ENCODE measurements at regions not wholly inside any gene's neighbourhood (a gene's known extent, or its start where the extent isn't known, plus 50 kb on each side); places are given as distances from the start of the nearest gene placed in this dataset.
"Not testable (repeated sequence)": the region's sequence is repeated elsewhere in the genome, so short reads cannot be mapped to it uniquely, and the experiment has no call there.

DNA sequence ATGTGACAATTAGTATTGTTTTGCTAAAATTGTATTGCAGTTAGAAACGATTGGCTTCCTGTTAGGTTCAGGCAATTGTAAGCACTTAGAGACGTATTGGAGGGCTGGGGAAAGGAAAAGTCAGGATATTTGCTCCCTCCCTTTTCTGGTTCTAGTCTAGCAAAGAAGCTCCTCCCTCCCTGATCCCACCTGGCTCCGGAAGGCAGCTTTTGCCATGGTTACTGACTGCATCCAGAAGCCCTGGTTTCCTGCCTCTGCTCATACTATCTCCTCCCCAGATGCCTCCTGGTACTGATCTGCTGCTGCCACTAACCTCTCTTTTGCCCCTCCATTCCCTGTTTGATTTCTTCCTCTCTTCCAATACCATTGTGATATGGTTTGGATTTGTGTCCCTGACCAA, 275.9 kb downstream of the MREG start:
- in situ Hi-C loops (cut with MboI; ENCODE audit: low pct_unique_long_range_greater_than_20kb, low sequenced_read_pairs) = no loop called here
- no peak for DNase-seq

DNA sequence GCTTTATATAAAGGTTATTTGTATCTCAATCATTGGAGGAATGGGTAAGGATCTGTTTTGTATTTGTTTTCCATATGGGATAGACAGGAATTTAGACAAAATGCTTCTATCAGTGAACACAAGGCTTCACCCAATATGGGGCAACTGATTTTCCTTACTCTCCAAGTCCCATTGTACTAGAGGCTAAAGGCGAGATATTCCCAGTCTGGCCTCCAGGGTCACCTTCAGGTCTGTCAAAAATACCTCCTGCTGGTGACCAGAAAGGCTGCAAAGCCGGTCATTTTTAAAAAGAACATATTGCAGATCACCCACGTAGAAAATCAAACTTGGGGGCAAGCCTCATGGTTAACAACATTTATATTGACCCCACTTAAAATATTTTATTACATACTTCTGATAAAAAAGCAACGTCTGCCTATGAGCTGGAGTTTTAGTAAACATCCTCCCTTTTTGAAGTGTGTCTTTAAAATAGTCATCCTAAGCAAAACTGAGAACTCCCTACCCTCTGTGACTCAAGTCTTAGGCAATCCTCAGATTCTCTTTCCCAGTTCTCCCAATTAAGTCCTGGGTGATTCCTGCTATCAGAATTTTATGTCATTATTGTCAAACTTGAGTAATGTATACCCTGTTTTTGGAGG, 276.6 kb downstream of the MREG start:
- no peak for DNase-seq
- in situ Hi-C loops (cut with MboI; ENCODE audit: low pct_unique_long_range_greater_than_20kb, low sequenced_read_pairs) = no loop called here

DNA sequence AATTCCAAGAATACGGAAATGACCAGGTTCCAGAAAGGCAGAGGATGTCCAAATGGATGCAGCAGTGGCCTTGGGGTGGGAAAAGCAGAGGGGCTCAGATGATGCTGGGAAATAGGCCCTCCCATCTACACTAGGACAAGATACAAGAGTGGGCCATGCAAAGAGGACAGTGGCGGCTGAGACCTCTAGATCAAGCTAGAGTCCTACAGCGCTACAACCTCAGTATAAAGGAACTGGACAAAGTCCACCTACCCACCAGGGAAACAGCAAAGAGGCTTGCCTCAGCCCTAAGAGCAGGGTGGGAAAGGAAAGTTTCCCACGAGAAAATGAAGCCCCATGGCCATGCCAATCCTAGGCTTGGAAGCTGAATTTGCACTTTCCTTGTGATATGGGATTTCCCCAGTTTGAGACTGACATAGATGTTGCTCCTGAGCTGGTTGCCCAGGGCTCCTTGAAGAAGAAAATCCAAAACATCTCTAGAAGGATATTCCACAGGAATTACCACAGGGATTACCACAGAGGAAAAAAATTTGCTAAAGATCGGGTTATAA, 282.2 kb downstream of the MREG start:
- in situ Hi-C loops (cut with MboI; ENCODE audit: low pct_unique_long_range_greater_than_20kb, low sequenced_read_pairs) = no loop called here
- no peak for DNase-seq

DNA sequence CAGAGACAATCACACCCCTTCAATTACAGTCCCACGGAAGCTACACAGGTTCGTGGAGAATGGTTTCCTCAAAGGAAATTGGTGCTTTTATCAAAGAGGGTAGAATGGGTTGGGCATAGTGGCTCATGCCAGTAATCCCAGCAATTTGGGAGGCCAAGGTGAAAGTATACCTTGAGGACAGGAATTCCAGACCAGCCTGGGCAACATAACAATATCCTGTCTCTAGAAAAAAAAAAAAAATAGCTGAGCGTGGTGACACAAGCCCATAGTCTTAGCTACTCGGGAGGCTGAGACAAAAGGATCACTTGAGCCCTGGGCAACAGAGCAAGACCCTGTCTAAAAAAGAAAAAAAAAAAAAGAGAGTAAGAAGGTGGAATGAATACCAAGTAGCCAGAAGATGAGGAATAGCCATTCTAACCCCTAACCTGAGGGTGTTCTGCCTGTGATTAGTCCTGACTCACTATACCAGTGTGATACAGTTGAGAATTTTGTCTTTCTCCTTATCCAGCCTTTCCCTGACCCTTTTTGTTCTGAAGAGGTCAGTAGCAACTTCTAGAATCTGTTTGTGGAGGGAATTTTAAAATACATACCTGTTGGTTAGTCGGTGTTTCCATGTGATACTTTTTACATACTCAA, 283.2 kb downstream of the MREG start:
- DNase-seq = no peak
- in situ Hi-C loops (cut with MboI; ENCODE audit: low pct_unique_long_range_greater_than_20kb, low sequenced_read_pairs) = no loop called here

DNA sequence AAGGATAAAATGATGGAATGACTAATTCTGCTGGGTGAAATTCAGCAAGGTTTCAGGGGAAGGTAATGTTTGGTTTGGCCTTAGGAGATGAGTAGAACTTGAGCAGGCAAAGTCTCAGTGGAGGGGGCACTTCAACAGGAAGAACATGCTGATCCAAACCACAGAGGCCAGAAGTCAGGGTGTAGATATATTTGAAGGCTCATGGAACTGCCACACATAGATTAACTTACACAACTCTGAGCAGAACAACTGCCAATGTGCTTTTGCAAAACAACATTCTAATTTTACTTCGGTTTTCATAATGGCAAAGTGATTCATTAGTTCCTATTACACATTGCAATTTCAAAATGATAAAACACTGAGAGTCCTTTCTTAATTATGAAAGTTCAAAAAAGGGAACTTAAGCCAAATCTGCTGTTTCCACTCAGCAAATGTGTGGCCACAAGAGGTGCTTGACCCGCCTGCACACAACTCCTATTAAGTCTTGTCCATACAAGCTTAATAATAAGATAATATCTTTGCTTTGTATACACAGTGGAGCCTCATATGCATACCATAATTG, 284.8 kb downstream of the MREG start:
- no peak for DNase-seq
- in situ Hi-C loops (cut with MboI; ENCODE audit: low pct_unique_long_range_greater_than_20kb, low sequenced_read_pairs) = no loop called here

DNA sequence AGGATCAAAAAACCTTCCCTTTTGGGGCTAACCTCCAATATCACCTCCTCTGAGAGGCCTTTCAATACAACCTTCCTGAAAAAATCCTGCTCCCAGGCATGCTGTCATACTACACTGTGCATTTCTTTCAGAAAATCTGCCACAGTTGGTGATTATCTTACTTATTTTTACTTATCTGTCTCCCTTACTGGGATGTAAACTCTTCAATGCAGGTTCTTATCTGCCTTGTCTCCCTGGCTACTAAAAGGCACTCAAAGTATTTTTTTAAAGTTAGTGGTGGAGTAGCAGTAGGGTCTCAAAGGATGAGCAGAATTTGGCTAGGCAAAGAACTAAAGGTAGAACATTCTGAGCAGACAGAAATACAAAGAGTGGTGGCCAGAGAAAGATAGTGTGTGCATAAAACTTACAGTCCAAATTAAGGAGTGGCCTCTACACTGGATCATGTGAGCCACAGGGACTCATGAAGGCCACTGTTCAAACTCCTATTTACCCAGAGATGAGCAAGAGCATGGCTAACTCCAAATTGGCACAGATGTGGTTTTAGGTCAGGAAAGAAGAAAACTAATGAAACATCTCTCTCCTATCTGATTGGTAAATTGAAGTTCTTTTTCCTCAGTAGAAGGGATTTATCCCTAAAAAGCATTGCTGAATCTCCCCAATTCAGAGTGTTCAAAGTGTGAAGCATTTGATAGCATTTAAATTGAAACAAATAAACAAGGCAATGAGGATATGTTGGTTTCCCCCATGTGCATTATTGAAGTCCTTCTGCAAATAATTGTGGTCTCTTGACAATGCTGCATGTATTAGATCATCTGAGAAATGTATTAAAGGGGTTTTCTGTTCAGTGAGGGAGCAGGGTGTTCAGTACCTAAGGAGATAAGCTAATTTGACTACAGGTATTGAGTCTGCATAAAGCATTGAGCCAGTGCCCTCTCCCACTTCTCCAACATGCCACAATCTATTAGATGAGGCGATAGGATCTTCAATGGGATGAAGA, 285.5 kb downstream of the MREG start:
- no peak for DNase-seq
- in situ Hi-C loops (cut with MboI; ENCODE audit: low pct_unique_long_range_greater_than_20kb, low sequenced_read_pairs) = no loop called here

DNA sequence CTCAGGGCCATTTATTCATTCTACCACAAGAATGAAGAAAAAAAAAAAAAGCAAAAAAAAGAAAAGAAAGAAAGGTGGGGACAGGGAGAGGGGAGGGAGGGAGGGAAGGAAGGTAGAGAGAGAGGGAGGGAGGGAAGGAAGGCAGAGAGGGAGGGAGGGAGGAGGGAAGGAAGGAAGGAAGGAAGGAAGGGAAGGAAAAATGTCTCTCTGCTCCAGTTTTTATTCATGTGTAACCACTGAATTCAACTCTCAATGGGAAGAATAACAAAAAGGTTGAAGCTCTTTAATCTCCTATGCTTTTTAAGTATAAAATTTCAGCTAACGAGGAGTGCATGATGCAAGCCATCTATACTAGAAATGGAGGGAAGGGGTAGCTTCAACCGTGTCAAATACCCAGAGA, 287.3 kb downstream of the MREG start:
- in situ Hi-C loops (cut with MboI; ENCODE audit: low pct_unique_long_range_greater_than_20kb, low sequenced_read_pairs) = no loop called here
- no peak for DNase-seq

DNA sequence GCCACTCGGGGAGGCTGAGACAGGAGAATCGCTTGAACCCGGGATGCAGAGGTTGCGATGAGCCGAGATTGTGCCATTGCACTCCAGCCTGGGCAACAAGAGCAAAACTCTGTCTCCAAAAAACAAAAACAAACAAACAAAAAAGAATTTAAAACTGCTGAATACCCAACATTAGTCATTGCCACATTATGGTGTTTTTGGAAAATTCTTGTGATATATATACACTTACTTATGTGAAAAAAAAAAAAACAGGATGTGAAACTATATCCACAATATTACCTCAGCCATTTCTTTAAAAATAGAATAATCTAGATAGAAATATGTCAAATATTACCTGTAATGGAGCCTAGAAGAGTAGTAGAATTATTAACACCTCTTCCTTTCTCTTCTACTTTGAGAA, 288.3 kb upstream of the FN1 start:
- in situ Hi-C loops (cut with MboI; ENCODE audit: low pct_unique_long_range_greater_than_20kb, low sequenced_read_pairs) = no loop called here
- DNase-seq = no peak

DNA sequence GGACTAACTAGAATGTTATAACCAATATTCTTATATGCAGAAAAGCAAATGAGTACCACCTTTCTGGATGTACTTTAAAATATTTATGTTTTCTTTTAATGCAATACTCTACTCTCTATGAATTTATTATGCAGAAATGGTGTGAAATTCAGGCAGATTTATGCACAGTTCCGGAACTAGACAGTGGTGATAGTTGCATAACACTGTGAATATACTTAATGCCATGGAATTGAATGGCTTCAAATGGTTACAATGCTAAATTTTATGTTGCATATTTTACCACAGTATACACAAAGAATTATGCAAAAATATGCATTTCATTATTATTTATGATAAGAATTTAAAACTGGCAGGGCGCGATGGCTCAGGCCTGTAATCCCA, 287.8 kb upstream of the FN1 start:
- DNase-seq = no peak
- in situ Hi-C loops (cut with MboI; ENCODE audit: low pct_unique_long_range_greater_than_20kb, low sequenced_read_pairs) = no loop called here

DNA sequence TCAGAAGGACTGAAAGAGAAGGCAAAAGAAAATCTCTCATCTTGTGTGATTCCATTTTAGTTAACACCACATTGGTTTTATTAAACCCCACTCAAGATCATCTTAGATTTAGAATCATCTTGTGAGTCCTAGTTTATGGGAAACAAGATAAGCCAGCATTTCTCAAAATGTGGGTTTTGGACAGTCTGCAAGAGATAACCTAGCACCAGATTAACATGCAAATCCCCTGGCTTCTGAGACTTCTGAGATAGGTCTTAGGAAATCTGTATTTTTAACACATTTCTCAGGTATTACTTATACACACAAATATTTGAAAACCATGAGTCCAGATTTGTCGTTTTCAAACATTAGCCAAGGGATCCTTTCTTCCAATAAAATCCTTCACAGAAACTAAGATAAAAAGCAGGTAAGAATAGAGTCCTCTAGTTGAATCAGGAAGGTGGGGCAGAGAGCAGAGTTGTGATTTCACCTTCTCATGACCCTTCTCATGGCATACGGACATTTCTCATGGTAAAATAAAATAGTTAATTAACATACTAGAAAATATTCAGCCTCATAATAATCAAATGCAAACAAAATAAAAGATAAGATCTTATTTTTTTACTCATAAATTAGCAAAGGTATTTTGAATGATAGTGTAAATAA, 287.2 kb upstream of the FN1 start:
- in situ Hi-C loops (cut with MboI; ENCODE audit: low pct_unique_long_range_greater_than_20kb, low sequenced_read_pairs) = no loop called here
- DNase-seq = no peak

DNA sequence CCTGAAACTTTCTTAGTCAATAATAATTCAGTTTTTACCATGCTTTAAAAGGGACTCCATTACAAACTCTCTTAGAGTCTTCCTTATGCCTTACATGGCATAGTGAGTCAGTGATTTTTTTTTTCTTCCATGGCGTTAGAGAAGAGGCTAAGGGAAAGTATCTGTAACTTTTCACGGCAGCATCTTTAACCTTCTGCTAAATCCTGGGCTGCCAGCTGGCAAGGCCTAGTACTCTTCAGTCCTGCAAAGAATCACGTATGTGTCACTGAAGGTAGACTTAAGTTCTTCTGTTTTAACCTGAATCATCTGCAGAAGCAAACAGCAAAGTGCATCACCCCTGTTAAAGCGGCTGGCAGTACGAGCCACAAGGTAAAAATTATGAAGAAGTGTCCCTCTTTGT, 286.3 kb upstream of the FN1 start:
- DNase-seq = no peak
- in situ Hi-C loops (cut with MboI; ENCODE audit: low pct_unique_long_range_greater_than_20kb, low sequenced_read_pairs) = no loop called here

DNA sequence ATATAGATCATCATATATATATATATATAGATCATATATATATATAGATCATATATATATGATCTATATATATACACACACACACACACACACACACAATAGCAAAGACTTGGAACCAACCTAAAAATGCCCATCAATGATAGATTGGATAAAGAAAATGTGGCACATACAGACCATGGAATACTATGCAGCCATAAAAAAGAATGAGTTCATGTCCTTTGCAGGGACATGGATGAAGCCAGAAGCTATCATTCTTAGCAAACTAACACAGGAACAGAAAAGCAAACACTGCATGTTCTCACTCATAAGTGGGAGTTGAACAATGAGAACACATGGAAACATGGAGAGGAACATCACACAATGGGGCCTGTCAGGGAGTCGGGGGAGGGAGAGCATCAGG, 285.6 kb upstream of the FN1 start:
- in situ Hi-C loops (cut with MboI; ENCODE audit: low pct_unique_long_range_greater_than_20kb, low sequenced_read_pairs); DNase-seq: not testable (repeated sequence)

DNA sequence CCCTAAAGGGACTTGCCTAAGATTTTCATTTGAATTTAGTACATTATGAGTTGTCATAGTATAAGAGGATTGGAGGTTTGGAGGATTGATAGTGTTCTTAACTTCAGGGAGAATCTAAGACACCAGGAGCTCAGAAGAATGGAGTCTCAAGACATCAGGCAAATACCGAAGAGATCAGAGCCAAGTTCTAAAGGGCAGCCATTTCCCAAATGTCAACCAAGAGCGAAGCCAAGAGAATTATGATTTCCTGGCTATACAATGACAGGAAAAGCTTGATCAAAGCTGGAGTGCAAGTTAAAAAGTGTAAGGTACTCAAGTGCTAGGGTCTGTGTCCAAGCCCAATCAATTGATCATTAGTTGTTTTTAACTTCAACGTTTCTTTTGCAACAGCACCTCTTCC, 283.0 kb upstream of the FN1 start:
- no peak for DNase-seq
- in situ Hi-C loops (cut with MboI; ENCODE audit: low pct_unique_long_range_greater_than_20kb, low sequenced_read_pairs) = no loop called here

DNA sequence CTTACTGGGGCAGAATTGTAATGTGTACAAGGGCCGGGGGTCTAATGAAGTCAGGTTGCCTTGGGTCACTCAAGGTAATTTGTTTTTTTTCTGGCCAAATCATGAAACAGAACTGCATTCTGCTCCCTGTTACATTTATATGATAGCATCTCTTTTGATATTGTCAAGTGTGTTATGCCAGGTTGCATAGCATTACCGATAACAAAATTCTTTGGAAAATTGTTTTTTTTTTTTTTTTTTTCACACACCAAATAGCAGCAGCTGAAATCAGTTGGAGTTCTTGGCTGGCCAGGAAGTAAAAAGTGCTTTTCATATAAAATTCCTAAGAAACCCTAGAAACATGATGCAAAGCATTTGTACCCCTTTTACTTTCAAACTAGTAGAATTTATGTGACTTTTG, 282.6 kb upstream of the FN1 start:
- in situ Hi-C loops (cut with MboI; ENCODE audit: low pct_unique_long_range_greater_than_20kb, low sequenced_read_pairs) = no loop called here
- DNase-seq = no peak

DNA sequence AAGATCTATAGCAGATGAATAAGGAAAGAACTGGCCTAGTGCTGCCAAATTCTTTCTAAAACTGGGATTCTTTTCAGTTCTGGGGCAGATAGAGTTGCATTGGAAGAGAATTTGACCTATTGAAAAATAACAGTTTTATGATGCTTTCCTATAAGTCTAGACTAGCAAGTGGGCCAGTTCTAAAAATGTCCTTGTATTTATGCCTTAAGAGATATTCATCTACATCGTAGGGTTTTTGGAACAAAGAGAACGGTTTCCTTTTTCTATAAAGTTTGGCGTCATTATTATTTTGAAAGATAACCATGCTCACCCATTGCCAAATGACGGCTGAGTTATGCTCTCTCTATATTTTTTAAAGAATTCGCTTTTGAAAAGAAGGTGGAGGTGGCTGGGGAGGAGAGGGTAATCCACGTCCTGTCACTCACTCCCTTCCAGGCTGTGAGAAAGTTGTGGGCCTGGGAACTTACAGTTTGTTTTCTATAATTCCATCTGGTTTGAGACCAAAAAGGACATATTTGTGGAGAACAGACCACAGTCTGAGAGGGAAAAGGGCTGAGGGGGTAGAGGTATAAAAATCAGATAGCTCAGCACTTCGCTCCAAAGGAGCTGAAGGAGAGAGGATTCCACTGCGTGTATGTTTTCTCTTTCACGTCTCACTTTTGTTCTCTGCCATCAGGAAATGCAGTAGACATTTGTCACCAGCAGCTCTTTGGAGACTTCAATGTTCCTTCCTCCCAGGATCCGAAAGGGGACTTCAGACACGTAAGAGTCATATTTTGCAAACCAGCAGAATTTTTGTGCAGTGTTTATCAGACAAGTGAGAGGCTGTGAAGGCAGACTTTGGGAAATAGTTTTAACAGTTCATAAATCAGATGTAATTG, 281.9 kb upstream of the FN1 start:
- in situ Hi-C loops (cut with MboI; ENCODE audit: low pct_unique_long_range_greater_than_20kb, low sequenced_read_pairs) = no loop called here
- no peak for DNase-seq

DNA sequence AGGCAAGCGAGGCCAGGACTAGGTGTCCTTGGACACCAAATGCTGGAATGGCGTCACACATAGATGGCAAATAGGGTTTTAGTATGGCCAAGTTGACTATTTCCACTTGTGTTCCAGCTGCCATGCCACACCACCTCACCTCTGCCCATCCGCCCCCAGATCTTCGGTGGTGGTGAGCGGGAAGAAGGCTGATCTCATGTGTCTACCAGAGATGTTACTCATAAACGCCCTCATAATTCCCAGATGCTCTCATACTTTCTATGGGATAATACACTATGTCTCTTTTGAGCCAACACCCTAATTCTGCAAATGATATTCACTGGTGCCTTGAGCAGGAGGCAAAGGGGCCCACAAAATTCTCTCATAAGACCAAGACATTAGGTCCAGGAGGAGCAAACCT, 281.1 kb upstream of the FN1 start:
- DNase-seq = no peak
- in situ Hi-C loops (cut with MboI; ENCODE audit: low pct_unique_long_range_greater_than_20kb, low sequenced_read_pairs) = no loop called here

DNA sequence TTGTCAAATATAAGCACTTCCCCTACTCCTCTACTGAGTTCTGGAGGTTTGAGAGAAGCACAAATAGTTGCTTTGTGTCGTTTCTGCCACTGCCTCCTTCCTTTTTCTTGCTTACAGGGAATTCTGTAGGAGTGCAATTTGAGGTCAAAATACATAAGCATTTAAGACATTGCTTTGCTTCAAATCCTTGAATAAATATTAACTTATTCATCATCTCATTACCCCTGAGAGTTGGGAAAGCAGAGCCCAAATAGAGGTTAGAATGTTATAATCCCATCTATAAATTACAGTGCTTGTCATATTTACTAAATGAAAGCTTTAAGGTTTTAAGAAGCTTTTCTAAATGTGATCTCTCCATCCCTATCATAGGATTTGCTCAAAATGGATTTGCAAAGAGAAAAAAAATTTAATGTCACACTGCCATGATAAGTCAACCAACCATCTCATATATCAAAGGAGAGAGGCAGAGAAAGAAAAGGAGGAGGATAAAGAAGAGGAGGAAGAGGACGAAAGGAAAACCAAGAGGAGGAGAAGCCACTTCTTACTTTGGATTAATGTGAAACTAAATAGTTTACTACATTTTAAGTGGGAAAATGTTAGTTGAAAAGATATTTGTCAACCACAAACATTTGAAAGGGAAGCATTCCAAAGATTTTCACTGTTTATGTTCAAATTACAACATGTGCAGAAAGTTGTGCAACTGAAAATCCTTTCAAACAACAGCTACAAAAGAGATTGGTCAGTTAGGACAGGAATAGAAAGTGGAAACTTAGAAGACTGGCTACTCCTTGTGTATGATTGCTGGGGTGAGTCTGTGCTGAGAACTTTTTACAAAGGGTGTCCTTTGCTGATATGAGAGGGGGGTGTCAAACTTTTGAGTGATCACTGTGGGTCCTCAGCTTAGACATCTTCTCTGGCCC, 277.3 kb upstream of the FN1 start:
- in situ Hi-C loops (cut with MboI; ENCODE audit: low pct_unique_long_range_greater_than_20kb, low sequenced_read_pairs) = no loop called here
- no peak for DNase-seq
